Osteoblast (primary cell): ENCODE measurements at regions not wholly inside any gene's neighbourhood (a gene's known extent, or its start where the extent isn't known, plus 50 kb on each side); places are given as distances from the start of the nearest gene placed in this dataset.
"Not testable (repeated sequence)": the region's sequence is repeated elsewhere in the genome, so short reads cannot be mapped to it uniquely, and the experiment has no call there.

Source experiments
- DNase-seq: peaks from one replicate; pipeline ENCODE4 v3.0.0; 2011; ENCODE audit warnings: low spot score, mixed read lengths; ENCODE audit not compliant: insufficient read length; ENCODE audit errors: missing footprints
- H2AFZ ChIP-seq: 2 replicates; pipeline ENCODE4 v1.6.0; 2011; ENCODE audit warnings: mild to moderate bottlenecking, low read length
- H3K27ac ChIP-seq: 2 replicates; pipeline ENCODE4 v1.5.1; 2011; ENCODE audit warnings: mild to moderate bottlenecking, low read depth, low read length, moderate library complexity
- H3K27me3 ChIP-seq: 2 replicates; pipeline ENCODE4 v1.6.0; 2012; ENCODE audit warnings: mild to moderate bottlenecking, control low read depth, inconsistent platforms, low read length, moderate library complexity; ENCODE audit not compliant: insufficient read depth
- H3K36me3 ChIP-seq: 2 replicates; pipeline ENCODE4 v1.5.1; 2011; ENCODE audit warnings: mild to moderate bottlenecking, low read length, control low read depth, moderate library complexity; ENCODE audit not compliant: insufficient read depth
- H3K4me1 ChIP-seq: 2 replicates; pipeline ENCODE4 v1.5.1; 2011; ENCODE audit warnings: mild to moderate bottlenecking, low read length, control low read depth, moderate library complexity; ENCODE audit not compliant: insufficient read depth
- H3K4me2 ChIP-seq: 2 replicates; pipeline ENCODE4 v1.6.0; 2011; ENCODE audit warnings: mild to moderate bottlenecking, low read length; ENCODE audit not compliant: insufficient read depth
- H3K4me3 ChIP-seq: fragments of 200-600 bp; sonication (generic); 3 replicates; pipeline ENCODE4 v1.5.1; 2012; ENCODE audit warnings: mild to moderate bottlenecking, low read length, inconsistent platforms; ENCODE audit not compliant: insufficient read depth
- H3K79me2 ChIP-seq: 2 replicates; pipeline ENCODE4 v1.6.0; 2012; ENCODE audit warnings: mild to moderate bottlenecking, low read length, control low read depth, inconsistent platforms; ENCODE audit not compliant: insufficient read depth
- H3K9me3 ChIP-seq: 2 replicates; pipeline ENCODE4 v1.5.1; 2011; ENCODE audit warnings: low read depth, low read length, control low read depth
- H4K20me1 ChIP-seq: 2 replicates; pipeline ENCODE4 v1.6.0; 2012; ENCODE audit warnings: mild to moderate bottlenecking, low read length, control low read depth; ENCODE audit not compliant: insufficient read depth
- CTCF ChIP-seq: IDR thresholded peaks from 2 replicates; pipeline ENCODE4 v1.5.1; 2011; ENCODE audit warnings: mild to moderate bottlenecking, low read depth, low read length, moderate library complexity; ENCODE audit errors: extremely low read depth

GRCh38 chr14:49089107-49089506, 497.1 kb downstream of the RPS29 start:
- no peak overlapping the region for H3K4me2 ChIP-seq
- H3K9me3 ChIP-seq = peaks cover 2% of the 10 kb centered on the region
- DNase-seq = no peak
- H3K27me3 ChIP-seq = no peaks in the 10 kb centered on the region
- no peak overlapping the region for H2AFZ ChIP-seq
- H3K27ac ChIP-seq = no peak overlapping the region
- no peak for TF ChIP-seq CTCF
- H3K4me1 ChIP-seq = no peaks in the 10 kb centered on the region
- no peaks in the 10 kb centered on the region for H3K79me2 ChIP-seq
- no peaks in the 10 kb centered on the region for H4K20me1 ChIP-seq
- no peaks in the 10 kb centered on the region for H3K36me3 ChIP-seq
- H3K4me3 ChIP-seq = no peak overlapping the region

GRCh38 chr14:49073292-49073691, 512.9 kb downstream of the RPS29 start:
- not testable (repeated sequence) for H3K9me3 ChIP-seq, H3K27me3 ChIP-seq, H2AFZ ChIP-seq, H3K4me2 ChIP-seq, H3K4me1 ChIP-seq, H4K20me1 ChIP-seq, H3K27ac ChIP-seq, H3K36me3 ChIP-seq, H3K4me3 ChIP-seq, H3K79me2 ChIP-seq, DNase-seq

- no peak for DNase-seq
- Histone ChIP-seq H4K20me1 (no peaks in the 10 kb centered on the region), H3K79me2 (no peaks in the 10 kb centered on the region), H2AFZ (no peak overlapping the region), H3K27ac (no peak overlapping the region), H3K4me2 (no peak overlapping the region), H3K9me3 (peaks cover 3% of the 10 kb centered on the region), H3K36me3 (no peaks in the 10 kb centered on the region), H3K27me3 (no peaks in the 10 kb centered on the region), H3K4me1 (no peaks in the 10 kb centered on the region), H3K4me3 (no peak overlapping the region)
- TF ChIP-seq CTCF = no peak
Measured at GRCh38 chr14:49058511-49058910, 527.7 kb downstream of the RPS29 start.

GRCh38 chr14:49057838-49058510, 528.2 kb downstream of the RPS29 start:
- Histone ChIP-seq H3K36me3 (no peaks in the 10 kb centered on the region), H2AFZ (no peak overlapping the region), H4K20me1 (no peaks in the 10 kb centered on the region), H3K27me3 (no peaks in the 10 kb centered on the region), H3K4me2 (no peak overlapping the region), H3K79me2 (no peaks in the 10 kb centered on the region), H3K27ac (no peak overlapping the region), H3K9me3 (peaks cover 4% of the 10 kb centered on the region), H3K4me3 (no peak overlapping the region), H3K4me1 (no peaks in the 10 kb centered on the region)
- no peak for TF ChIP-seq CTCF
- DNase-seq = no peak
